Muscle of arm (tissue), 1 donor: ENCODE measurements at regions not wholly inside any gene's neighbourhood (a gene's known extent, or its start where the extent isn't known, plus 50 kb on each side); places are given as distances from the start of the nearest gene placed in this dataset.
"Not testable (repeated sequence)": the region's sequence is repeated elsewhere in the genome, so short reads cannot be mapped to it uniquely, and the experiment has no call there.

Experiments
- DNase-seq: peaks from one replicate; pipeline ENCODE4 v3.0.0-alpha.2; 2013

DNA sequence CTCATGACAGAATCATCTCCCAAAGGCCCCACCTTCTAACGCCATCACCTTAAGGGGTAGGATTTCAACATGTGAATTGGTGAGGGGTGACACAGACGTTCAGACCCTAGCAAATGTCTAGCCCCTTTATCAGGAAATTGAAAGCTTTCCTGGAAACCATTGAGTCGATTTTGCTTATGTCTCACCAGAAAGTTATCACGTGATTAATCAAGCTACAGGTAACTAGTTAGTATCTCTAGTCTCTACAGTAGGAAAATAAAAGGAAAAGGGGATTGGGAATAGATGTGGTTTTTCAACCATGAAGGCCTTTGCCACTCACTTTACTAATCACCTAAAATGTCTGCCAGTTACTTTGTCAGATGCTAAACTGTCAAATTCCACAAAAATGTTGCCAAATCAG lies 1133.0 kb downstream of the PDHA2 start:
- no peak for DNase-seq

DNA sequence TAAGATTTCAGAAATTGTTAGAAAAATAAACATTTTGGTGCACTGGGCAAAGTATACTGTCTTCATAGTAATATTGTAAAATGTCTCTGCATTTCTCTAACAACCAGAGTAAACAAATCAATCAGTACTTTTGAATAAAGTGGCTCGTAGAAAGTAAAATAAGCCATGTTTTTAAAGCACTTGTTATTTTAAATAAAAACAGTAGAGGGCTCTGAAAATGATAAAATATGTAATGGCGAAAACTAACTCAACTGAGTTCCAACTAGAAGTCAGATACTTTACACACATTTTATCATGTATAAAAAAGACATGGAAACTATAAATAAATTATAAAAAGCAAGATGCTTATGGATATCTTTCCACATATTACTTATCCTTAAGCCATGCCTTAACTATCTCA lies 1134.4 kb downstream of the PDHA2 start:
- no peak for DNase-seq

DNA sequence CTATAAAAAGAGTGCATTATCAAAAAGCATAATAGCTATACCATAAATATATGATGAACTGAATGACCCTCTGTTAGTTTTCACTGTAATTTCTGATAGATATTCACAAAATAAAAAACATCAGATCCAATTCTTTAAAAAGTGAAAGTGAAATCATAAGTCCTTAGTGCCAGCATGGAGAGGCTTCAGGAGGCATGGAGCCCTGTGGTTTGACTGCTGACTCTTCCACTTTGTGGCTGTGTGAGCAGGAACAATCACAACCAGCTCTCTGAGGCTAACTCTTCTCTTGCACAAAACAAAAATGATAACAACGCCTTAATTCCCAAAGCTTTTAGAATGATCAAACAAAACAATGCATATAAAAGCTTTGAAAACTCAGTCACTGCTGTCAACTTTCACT lies 1143.9 kb downstream of the PDHA2 start:
- DNase-seq = no peak

DNA sequence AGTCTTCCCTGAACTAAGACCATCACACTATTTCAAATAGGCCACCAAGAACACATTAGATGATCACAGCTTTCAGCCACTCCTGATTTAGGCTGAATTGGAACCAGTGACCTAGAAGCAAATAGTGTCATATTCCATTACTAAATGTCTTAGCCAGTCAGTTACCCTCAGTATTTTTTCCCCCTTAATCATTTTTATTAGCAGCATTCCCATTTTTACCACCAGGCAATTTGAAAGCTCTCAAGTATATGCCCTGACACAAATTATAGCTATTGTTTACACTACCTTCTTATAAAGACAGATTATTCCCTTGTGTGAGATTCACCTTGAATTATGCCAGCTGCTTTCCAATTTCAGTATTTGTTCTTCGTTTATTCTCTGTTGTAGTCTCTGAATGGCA lies 1146.9 kb downstream of the PDHA2 start:
- no peak for DNase-seq

DNA sequence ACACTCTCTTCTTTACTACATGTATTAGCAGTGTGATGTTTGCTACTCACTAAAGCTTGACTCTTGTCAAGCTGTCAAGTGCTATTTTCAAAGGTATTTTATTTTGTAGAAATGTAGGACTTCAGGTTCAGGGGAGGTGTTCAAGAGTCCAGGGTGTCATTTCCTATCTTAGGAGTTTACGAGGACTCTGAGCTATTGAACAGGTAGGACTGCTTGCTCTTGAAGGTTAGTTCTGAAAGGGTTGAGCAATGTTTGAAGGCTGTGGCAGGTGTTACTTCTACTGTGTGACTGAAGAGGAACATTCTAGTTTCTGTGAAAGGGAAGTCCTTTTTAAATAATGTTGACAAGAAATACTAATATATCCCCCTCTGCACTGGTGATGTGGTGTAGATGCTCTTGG lies 1151.2 kb downstream of the PDHA2 start:
- DNase-seq = no peak

DNA sequence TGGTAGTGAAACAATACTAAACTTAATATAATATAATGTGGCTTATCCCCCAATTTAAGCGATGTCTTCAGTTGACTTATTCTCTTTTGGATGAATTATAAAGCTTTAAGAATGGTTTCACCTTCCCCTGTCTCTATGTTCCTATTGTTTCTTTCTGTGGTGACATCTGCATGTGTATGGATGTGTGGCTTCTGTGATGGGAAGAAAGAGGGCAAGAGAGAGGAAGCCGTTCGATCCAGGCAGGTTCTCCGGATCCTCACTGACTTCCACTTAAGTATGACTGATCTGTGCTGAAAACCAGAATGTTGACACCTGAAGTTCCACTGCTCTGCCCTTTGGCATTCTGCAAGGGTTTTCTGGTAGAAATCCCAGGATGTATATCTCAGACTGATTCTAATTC lies 1150.8 kb downstream of the STPG2 start:
- no peak for DNase-seq

DNA sequence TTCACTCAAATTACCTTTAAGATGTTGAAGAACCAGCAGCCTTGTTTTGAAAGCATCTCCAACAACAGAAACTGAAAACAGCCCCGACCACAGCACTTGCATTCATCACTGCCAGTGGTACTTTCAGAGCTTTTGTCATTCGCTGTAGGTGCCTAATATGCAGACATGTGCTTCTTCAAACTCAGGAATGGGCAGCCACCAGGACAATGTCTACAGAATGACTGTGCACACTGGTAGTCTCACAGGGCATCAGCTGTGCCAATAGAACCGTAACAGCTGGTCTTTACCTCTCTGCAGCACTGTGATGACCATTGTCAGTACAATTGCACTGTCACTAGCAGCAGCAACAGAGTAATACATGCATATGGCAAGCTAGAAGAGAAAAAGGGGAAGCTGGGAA lies 1149.7 kb downstream of the STPG2 start:
- DNase-seq = no peak

DNA sequence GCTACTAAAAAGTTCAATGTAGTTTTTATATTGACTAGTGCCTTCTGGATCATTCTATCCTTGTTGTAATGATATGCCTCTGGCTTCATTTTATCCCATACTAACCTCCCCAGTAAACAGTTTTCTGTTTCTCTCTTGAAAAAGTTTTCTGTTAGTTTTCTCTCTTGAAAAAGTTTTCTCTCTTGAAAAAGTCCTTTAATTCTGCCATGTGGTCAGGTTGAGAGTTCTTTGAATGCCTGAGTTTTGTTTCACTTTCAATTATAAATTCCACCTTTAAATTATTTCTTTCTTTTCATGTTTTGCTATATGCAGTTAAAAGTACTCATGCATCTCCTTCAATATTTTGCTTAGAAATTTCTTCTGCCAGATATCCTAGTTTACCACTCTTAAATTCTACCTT lies 1139.6 kb downstream of the STPG2 start:
- DNase-seq = no peak

DNA sequence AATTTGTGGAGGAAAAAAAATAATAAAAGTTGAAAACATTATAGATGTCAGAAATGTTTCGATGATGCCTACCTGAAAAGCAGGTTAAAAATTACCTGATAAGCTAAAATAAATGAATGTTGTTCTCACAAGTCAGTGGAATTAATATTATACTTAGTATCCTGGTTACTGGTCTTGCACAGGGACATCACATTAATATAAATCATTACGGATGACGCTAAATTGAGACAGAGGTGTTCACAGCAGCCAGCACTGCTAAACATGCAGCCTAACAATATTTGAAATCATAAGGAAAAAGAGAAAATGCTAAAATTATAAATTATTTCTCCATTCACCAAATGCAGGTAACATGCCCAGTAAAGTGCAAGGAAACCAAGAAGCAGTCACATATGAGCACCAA lies 1130.0 kb downstream of the STPG2 start:
- DNase-seq = no peak

DNA sequence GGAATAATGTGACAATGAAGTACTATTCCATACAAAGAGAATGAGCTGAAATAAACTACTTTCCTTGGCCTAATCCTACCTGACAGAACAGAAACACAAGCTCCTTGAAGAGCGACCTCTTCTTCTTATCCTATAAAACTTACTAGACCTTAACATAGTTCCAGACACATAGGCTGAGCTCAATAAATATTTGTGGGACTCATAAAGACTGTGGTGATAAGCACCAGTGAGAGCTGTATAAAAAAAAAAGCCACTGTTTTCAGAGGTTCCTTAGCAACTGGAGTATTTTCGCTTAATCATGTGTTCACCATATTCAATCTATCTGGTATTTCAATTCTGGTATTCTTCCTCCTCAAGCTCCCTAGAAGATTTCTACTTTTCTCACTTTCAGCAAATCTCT lies 1129.6 kb downstream of the STPG2 start:
- no peak for DNase-seq

DNA sequence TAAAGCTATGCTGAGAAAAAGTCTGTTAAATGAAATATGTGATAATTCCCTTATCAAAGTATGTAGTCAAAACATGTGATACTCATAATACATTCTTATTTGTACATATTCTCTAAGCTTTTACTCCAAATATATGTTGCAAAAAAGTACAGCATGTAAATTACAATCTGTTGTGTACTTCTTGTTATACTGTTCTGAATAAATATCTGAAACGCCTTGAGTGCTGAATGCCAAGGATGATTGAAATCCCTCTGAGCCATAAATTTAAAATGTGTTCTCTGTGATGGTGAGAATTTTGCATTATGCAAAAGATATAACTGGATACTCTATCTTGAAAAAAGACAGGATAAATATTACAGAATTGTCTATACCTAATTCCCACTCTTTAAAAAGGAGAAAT lies 1128.0 kb downstream of the STPG2 start:
- no peak for DNase-seq

DNA sequence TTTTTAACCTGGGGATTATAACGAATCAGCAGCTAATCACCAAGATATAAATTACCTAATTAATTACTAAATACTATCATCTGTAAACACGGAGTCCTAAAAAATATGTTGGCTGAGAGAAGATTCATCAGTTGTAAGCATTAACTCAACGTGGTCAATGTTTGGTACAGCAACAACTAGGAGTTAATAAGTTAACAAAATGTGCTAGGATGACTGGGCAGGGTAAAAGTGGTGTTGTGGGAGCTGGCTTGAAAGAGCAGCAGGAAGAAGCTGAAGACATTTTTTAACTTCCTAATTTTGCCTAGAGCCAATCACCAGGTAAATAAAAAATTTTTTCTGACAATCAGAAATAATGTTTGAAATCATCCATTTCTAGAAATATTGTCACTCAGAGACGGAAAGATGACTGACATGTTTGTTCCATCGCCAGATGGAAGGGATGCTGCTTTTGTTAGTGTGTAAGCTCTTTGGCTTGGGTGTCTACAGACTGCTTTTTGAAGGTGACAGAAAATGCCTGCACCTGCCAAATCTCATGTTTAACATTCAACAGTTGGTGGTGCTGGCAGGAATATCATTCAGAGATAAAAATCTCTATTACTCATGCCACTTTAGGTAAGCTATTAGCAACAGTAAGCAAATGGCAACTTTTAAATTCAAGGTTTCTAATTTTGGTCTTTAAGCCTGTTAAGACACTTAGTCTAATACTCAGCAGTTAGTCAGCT lies 1126.9 kb downstream of the STPG2 start:
- DNase-seq = no peak

DNA sequence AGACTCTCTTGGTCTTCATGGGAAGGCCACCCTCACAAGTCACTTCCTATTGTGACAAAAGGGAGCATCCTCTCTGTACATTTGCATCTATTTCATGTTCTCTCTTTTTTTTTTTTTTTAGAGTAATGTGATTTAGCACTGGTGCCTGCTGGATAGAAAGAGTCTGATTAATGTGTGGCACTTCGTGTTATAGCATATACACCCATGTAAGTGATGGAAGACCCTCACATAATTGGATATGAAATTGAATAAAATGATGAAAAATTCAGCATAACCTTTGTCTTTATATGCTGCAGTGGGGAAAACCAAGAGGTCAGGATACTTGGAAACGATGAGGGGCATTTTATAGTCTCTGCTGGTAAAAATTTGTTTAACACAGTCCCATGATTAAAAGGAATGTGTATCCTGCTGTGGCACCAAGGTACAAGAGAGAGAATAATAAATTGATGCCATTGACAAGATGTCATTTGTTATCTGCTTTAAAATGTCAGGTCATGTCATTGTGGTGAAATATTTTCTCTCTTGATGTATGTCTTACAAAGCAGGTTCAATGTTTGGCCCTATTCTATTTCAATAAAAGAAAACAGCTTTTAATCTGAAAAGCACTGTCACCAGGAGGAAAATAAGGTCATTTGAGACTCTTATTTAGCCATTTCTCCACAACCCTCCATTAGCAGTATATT lies 1115.4 kb downstream of the STPG2 start:
- no peak for DNase-seq

DNA sequence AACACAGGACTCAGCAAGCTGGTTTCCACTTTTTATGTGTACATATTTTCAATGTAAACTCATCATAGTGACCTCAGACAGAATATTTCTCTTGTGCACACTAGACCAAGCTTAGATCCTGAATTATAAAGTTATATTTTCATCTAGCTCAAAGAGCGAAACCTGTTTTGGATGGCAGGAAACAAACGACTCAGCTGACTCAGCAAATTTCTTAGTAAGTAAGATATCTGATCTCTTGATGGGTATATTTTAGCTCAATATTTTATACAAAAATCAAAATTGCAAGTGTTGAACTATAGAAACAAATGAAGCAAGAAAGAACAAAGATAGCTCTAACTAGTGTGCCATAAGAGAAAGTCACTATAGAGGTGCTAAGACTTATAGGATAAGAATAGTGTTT lies 1114.5 kb downstream of the STPG2 start:
- DNase-seq = no peak

DNA sequence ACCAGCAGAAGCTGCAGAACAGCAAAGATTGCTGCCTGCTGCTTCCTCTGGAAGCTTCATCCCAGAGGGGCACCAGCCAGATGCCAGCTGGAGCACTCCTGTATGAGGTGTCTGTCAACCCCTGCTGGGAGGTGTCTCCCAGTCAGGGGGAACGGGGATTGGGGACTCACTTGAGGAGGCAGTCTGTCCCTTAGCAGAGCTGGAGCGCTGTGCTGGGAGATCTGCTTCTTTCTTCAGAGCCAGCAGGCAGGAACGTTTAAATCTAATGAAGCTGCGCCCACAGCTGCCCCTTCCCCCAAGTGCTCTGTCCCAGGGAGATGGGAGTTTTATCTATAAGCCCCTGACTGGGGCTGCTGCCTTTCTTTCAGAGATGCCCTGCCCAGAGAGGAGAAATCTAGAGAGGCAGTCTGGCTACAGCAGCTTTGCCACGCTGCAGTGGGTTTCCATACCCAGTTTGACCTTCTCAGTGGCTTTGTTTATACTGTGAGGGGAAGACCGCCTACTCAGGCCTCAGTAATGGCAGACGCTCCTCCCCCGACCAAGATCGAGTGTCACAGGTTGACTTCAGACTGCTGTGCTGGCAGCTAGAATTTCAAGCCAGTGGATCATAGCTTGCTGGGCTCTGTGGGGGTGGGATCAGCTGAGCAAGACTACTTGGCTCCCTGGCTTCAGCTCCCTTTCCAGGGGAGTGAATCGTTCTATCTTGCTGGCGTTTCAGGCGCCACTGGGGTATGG lies 1105.7 kb downstream of the STPG2 start:
- not testable (repeated sequence) for DNase-seq

DNA sequence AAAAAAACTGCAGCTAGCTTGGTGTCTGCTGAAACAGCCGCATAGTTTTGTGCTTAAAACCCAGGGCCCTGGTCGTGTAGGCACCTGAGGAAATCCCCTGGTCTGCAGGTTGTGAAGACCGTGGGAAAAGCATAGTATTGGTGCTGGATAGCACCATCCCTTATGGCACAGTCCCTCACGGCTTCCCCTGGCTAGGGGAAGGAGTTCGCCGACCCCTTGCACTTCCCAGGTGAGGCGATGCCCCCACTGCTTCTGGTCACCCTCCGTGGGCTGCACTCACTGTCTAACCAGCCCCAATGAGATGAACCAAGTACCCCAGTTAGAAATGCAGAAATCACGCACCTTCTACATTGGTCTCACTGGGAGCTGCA lies 1105.1 kb downstream of the STPG2 start:
- DNase-seq = no peak

DNA sequence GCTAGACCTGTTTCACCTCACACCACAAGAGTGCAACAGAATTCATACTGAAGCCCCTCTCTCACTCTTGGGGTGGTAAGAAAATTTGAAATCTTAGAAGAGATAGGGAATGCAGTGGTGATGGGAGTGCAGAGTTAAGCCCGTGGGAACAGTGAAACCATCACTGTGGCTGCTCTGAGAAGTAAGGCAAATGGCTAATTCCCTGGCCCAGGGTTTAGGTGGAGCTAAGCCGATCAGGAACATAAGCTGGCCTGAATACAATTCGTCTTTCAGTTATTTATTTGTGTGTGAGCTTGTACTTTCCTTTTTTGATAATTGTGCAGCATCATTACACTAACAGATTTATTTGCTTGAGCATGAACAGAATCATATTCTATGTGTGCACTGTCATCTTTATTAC lies 1070.6 kb downstream of the STPG2 start:
- no peak for DNase-seq

DNA sequence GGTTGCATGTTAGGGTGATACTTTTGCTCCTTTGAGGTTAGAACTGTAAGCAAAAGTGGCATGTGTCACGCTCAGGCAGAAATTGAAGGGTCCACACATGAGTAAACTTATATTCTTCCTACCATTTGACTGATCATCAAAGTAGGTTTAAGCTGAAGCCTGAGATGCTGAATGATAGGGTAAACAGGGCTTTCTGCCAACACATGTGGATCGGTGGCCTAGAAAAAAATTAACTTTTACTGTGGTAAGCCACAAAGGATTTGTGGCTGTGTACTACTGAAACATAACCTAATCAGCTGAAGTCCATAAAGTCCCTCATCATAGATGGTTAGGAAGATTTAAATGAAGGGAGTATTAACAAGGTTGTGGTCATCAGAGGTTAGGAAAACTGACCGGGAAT lies 1070.1 kb downstream of the STPG2 start:
- no peak for DNase-seq

DNA sequence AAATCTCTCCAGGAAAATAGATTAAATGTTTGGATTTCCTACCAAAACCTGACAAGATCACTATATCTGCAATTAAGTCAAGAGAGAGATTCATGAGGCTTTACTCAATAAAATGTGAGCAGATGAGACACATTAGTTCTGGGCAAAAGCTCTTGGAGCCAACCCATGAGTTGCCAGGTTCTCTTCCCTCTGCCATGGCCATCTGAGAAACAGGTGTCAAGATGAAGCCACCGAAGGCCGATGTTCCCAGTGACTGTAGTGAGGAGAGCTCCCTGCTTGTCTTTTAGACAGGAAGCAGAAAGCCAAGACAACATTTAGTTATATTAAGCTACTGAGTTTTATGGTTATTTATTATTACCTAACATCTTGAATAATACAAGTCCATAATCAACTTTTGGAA lies 1068.7 kb downstream of the STPG2 start:
- no peak for DNase-seq

DNA sequence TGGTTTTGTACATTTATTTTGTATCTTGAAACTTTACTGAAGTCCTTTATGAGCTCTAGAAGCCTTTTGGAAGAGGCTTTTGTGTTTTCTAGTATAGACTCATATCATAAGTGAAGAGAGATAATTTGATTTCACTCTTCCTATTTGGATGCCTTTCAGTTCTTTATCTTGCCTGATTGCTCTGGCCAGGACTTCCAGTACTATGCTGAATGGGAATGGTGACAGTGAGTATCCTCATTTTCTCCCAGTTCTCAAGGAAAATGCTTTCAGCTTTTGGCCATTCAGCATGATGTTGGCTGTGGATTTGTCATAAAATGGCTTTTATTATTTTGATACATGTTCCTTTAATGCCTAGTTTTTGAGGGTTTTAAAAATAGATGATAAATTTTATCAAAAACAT lies 1061.3 kb downstream of the STPG2 start:
- no peak for DNase-seq

DNA sequence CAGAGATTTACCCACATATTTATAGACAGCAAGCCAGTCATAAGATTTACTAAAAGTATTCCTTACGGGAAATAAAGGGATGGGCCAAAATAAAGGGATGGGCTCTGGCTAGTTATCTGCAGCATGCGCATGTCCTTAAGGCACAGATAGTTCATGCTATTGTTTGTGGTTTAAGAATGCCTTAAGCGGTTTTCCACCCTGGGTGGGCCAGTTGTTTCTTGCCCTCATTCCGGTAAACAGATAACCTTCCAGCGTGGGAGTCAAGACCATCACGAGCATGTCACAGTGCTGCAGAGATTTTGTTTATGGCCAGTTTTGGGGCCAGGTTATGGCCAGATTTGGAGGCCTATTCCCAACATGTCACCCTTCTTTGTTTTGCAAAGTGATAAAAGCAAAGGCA lies 1046.2 kb downstream of the STPG2 start:
- DNase-seq = not testable (repeated sequence)

DNA sequence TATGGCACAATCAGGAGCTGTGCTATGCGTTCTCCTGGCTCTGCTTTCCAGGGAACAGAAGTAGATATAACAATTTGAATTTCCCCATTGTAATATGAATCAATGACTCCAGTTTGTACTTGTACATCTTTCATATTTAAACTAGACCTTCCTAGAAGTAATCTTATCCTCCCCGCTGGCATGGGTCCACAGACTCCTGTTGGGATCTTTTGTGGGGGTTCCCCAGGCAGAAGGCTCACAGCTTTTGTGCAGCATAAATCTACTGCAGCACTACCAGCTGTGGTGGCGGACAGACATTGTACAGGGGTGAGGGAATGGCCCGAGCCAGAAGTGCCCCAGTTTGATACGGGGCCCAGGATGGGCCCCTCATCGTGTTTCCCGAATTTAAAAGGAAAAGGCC lies 1042.1 kb downstream of the STPG2 start:
- DNase-seq = not testable (repeated sequence)

DNA sequence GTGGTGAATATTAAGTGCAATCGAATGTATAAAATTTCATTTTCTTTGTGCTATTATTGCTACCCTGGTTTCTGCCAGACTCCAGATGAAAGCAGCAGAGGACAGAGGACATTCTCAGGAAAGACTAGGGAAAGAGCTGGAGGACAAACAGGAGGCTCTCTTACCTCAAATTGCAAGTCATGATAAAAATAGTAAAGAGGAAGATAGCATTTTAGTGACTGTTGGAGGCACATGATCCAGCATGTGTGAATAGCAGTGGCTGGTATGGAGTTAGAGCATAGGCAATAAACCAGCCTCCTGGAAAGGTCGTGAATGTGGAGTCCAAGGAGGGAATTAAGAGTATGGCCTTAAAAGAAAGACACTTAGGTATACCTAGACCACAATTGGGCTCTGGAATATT lies 1040.0 kb downstream of the STPG2 start:
- no peak for DNase-seq
